OCI-LY3 (cell line): ENCODE measurements at regions not wholly inside any gene's neighbourhood (a gene's known extent, or its start where the extent isn't known, plus 50 kb on each side); places are given as distances from the start of the nearest gene placed in this dataset.

Experiments used
- H2AFZ ChIP-seq: fragments of 200-600, 300-600 bp; shearing (Covaris generic); 2 replicates; pipeline ENCODE4 v1.6.0; 2014; ENCODE audit warnings: antibody characterized with exemption, low read depth, low read length
- H3K27ac ChIP-seq: fragments of 200-600, 300-600 bp; sonication (generic); 2 replicates; pipeline ENCODE4 v1.5.1; 2014; ENCODE audit warnings: mild to moderate bottlenecking, low read length, moderate library complexity, mixed read lengths
- H3K27me3 ChIP-seq: fragments of 200-600, 300-600 bp; sonication (generic); 2 replicates; pipeline ENCODE4 v1.6.1; 2014; ENCODE audit warnings: low read depth, low read length, mixed read lengths
- H3K36me3 ChIP-seq: fragments of 200-600, 300-600 bp; sonication (generic); replicated peaks from 2 replicates; pipeline ENCODE3; 2014; ENCODE audit warnings: low read depth, low read length, mixed read lengths
- H3K4me1 ChIP-seq: fragments of 300-600, 200-600 bp; sonication (generic); 2 replicates; pipeline ENCODE4 v1.6.1; 2014; ENCODE audit warnings: low read length, mixed read lengths
- H3K4me2 ChIP-seq: fragments of 200-600, 300-600 bp; sonication (generic); 2 replicates; pipeline ENCODE4 v1.6.1; 2014; ENCODE audit warnings: low read length, mixed read lengths
- H3K4me3 ChIP-seq: fragments of 300-600, 200-600 bp; sonication (generic); 2 replicates; pipeline ENCODE4 v1.5.1; 2014; ENCODE audit warnings: antibody characterized with exemption, mild to moderate bottlenecking, low read length, moderate library complexity
- H3K79me2 ChIP-seq: fragments of 300-600, 200-600 bp; shearing (Covaris generic); 2 replicates; pipeline ENCODE4 v1.6.1; 2014; ENCODE audit warnings: mild to moderate bottlenecking, low read length, mixed read lengths
- H3K9ac ChIP-seq: fragments of 300-600, 200-600 bp; shearing (Covaris generic); 2 replicates; pipeline ENCODE4 v1.6.0; 2014; ENCODE audit warnings: mild to moderate bottlenecking, low read length, moderate library complexity
- H3K9me3 ChIP-seq: fragments of 200-600, 300-600 bp; shearing (Covaris generic); 2 replicates; pipeline ENCODE4 v1.6.1; 2014; ENCODE audit warnings: low read length, mixed read lengths; ENCODE audit not compliant: insufficient read depth
- H4K20me1 ChIP-seq: fragments of 200-600, 300-600 bp; sonication (generic); 2 replicates; pipeline ENCODE4 v1.6.1; 2016; ENCODE audit warnings: low read length, mixed read lengths; ENCODE audit not compliant: insufficient read depth
- CTCF ChIP-seq: fragments of 200-600, 300-600 bp; sonication (generic); IDR thresholded peaks from 2 replicates; pipeline ENCODE4 v1.5.1; 2014; ENCODE audit warnings: antibody characterized with exemption, low read length, low read depth
- EZH2phosphoT487 ChIP-seq: fragments of 200-600 bp; shearing (Covaris generic); IDR thresholded peaks from 2 replicates; pipeline ENCODE4 v1.6.1; 2018; ENCODE audit warnings: antibody characterized with exemption, mixed run types, low read depth

DNA sequence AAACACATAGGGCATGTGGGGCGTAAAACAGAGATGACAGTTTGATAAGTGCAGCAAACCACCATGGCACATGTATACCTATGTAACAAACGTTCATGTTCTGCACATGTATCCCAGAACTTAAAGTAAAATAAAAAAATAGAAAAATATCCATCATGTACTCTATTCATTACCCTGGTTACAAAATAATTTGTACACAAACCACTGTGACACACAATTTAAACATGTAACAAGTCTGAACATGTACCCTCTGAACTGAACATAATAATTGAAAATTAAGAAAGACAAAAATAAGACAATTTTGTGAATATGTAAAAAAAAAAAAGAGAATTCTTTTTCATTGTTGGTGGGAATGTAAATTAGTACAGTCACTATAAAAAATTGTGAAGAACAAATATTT lies 379.2 kb downstream of the KDM5D start:
- Histone ChIP-seq H3K9ac (no peak overlapping the region), H2AFZ (no peak overlapping the region), H3K36me3 (no peaks in the 10 kb centered on the region), H3K4me1 (no peaks in the 10 kb centered on the region), H4K20me1 (no peaks in the 10 kb centered on the region), H3K79me2 (no peaks in the 10 kb centered on the region), H3K4me2 (no peak overlapping the region), H3K27ac (no peak overlapping the region), H3K9me3 (no peaks in the 10 kb centered on the region), H3K27me3 (no peaks in the 10 kb centered on the region), H3K4me3 (no peak overlapping the region)
- TF ChIP-seq CTCF (no peak), EZH2phosphoT487 (no peak)

- TF ChIP-seq EZH2phosphoT487 (no peak), CTCF (no peak)
- no peaks in the 10 kb centered on the region for H3K27me3 ChIP-seq
- H2AFZ ChIP-seq = no peak overlapping the region
- H3K4me2 ChIP-seq = no peak overlapping the region
- H3K27ac ChIP-seq = no peak overlapping the region
- no peak overlapping the region for H3K9ac ChIP-seq
- no peaks in the 10 kb centered on the region for H3K4me1 ChIP-seq
- no peaks in the 10 kb centered on the region for H4K20me1 ChIP-seq
- H3K9me3 ChIP-seq = no peaks in the 10 kb centered on the region
- H3K4me3 ChIP-seq = no peak overlapping the region
- H3K79me2 ChIP-seq = no peaks in the 10 kb centered on the region
- H3K36me3 ChIP-seq = no peaks in the 10 kb centered on the region
Measured at GRCh38 chrY:19357249-19357648, 387.3 kb downstream of the KDM5D start.

DNA sequence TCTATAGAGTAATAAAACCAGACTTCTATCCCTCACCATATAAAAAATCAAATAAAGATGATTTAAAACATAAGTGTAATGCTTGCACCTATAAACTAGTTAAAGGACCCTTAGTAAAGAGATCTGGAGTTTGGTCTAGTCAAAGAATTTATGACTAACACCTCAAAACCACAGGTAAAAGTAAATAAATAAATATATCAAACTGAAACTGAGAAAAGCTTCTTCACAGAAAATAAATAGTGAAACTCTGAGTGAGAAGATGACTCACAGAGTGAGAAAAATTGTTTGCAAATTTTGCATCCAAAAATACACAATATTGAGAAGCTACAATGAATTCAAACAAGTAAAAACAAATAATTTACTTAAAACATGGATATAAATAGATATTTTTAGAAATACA lies 387.8 kb downstream of the KDM5D start:
- H3K4me2 ChIP-seq = no peak overlapping the region
- no peaks in the 10 kb centered on the region for H3K4me1 ChIP-seq
- no peaks in the 10 kb centered on the region for H3K9me3 ChIP-seq
- TF ChIP-seq EZH2phosphoT487 = no peak
- TF ChIP-seq CTCF = no peak
- H4K20me1 ChIP-seq = no peaks in the 10 kb centered on the region
- no peak overlapping the region for H3K4me3 ChIP-seq
- no peaks in the 10 kb centered on the region for H3K27me3 ChIP-seq
- H3K79me2 ChIP-seq = no peaks in the 10 kb centered on the region
- H3K9ac ChIP-seq = no peak overlapping the region
- H3K27ac ChIP-seq = no peak overlapping the region
- no peak overlapping the region for H2AFZ ChIP-seq
- H3K36me3 ChIP-seq = no peaks in the 10 kb centered on the region

- no peak overlapping the region for H3K4me3 ChIP-seq
- no peak overlapping the region for H3K4me2 ChIP-seq
- no peaks in the 10 kb centered on the region for H3K4me1 ChIP-seq
- no peaks in the 10 kb centered on the region for H3K79me2 ChIP-seq
- no peaks in the 10 kb centered on the region for H3K27me3 ChIP-seq
- TF ChIP-seq EZH2phosphoT487 (no peak), CTCF (no peak)
- H2AFZ ChIP-seq = no peak overlapping the region
- no peaks in the 10 kb centered on the region for H3K36me3 ChIP-seq
- no peaks in the 10 kb centered on the region for H4K20me1 ChIP-seq
- H3K9me3 ChIP-seq = no peaks in the 10 kb centered on the region
- H3K27ac ChIP-seq = no peak overlapping the region
- H3K9ac ChIP-seq = no peak overlapping the region
Measured at GRCh38 chrY:19354857-19355173, 389.7 kb downstream of the KDM5D start.
